Thyroid gland (tissue), 4 donors: ENCODE measurements at regions not wholly inside any gene's neighbourhood (a gene's known extent, or its start where the extent isn't known, plus 50 kb on each side); places are given as distances from the start of the nearest gene placed in this dataset.

Experiments
- CTCF ChIP-seq, 6 experiments: fragments of 200-600 bp in 3 of 6; fragments of 450-650 bp in 3 of 6; sonication (generic) in 3 of 6; IDR thresholded peaks; one replicate each; pipeline ENCODE4 v1.5.1; 2016 to 2019; ENCODE audit warnings: antibody characterized with exemption in 6 of 6, mild to moderate bottlenecking in 2 of 6, inconsistent platforms in 1 of 6, moderate library complexity in 1 of 6
- POLR2A ChIP-seq, 2 donors: fragments of 450-650 bp; IDR thresholded peaks; one replicate each; pipeline ENCODE4 v1.6.1; 2017; ENCODE audit warnings: antibody characterized with exemption in 2 of 2, mild to moderate bottlenecking in 2 of 2, moderate library complexity in 1 of 2

- TF ChIP-seq POLR2A (IDR thresholded peaks at IDR 0.05) (no peak), CTCF (IDR thresholded peaks at IDR 0.05) (no peak)
Measured at GRCh38 chr5:174167080-174167910, 121.8 kb downstream of the NSG2 start.
